AG08396 (cell line): ENCODE measurements at regions not wholly inside any gene's neighbourhood (a gene's known extent, or its start where the extent isn't known, plus 50 kb on each side); places are given as distances from the start of the nearest gene placed in this dataset.

Experiments used
- DNase-seq: peaks from one replicate; pipeline ENCODE4 v3.0.0; 2012; ENCODE audit warnings: low spot score, mixed read lengths

GRCh38 chr7:112395411-112395810 lies 54.8 kb upstream of the IFRD1 start:
- no peak for DNase-seq

GRCh38 chr7:112395893-112396292 lies 54.4 kb upstream of the IFRD1 start:
- DNase-seq, result no peak

GRCh38 chr7:112398534-112398933 lies 51.7 kb upstream of the IFRD1 start:
- no peak for DNase-seq

- no peak for DNase-seq
These were observed 50.8 kb upstream of the IFRD1 start for GRCh38 chr7:112399501-112399900.

- peak; percentile 27 for DNase-seq
These were observed 50.1 kb upstream of the IFRD1 start for GRCh38 chr7:112400141-112400540.
